ENCODE measurements at regions not wholly inside any gene's neighbourhood (a gene's known extent, or its start where the extent isn't known, plus 50 kb on each side); places are given as distances from the start of the nearest gene placed in this dataset.

- ChIA-PET POLR2A (no interaction called here), CTCF (ENCODE audit: low intra/inter-chr PET ratio, low total read pairs) (no interaction called here)
- no peaks in the 10 kb centered on the region for H4K20me1 ChIP-seq (ENCODE audit: insufficient read depth, low read length)
- no peak for FAIRE-seq
- 14% methylated on average over 5 of the region's 5 CpGs for WGBS (ENCODE audit: low lambda C conversion rate)
- no peak overlapping the region for H3K4me2 ChIP-seq (ENCODE audit: low read depth, low read length)
- H3K9me3 ChIP-seq (ENCODE audit: low read length): peaks cover 6% of the 10 kb centered on the region; the same call in 1 of the 2 replicates
- H3K36me3 ChIP-seq (replicated peaks in 1 of 2; ENCODE audit: control insufficient read depth in 1 of 2, insufficient read depth in 2 of 2, low read length in 2 of 2): no peaks in the 10 kb centered on the region
- in situ Hi-C loops (cut with HindIII; ENCODE audit: extremely low pct_ligation_motif_present, low pct_unique_long_range_greater_than_20kb): no loop called here
- H2AFZ ChIP-seq (ENCODE audit: low read length): no peak overlapping the region
- ATAC-seq: no peak
- DNase-seq (ENCODE audit: low spot score): no peak
- H3K4me3 ChIP-seq (replicated peaks in 1 of 3; ENCODE audit: insufficient read depth in 1 of 3, low read depth in 2 of 3, low read length in 3 of 3): no peak overlapping the region
- no TSS peak for BruUV-seq (replicated peaks)
- intact Hi-C loops (cut with micrococcal nuclease; ENCODE audit: unreplicated experiment): no loop called here
- H3K79me2 ChIP-seq (ENCODE audit: insufficient read depth, low read length): no peaks in the 10 kb centered on the region
- H3K4me1 ChIP-seq (ENCODE audit: insufficient read depth, low read length): no peaks in the 10 kb centered on the region
- TF ChIP-seq MAZ (IDR thresholded peaks at IDR 0.05; ENCODE audit: borderline replicate concordance, low read depth, low read length): no peak
- no peak for TF ChIP-seq MAZ (CRISPR knock-in tag; IDR thresholded peaks at IDR 0.05; ENCODE audit: low read depth)
- no peak for TF ChIP-seq EEA1 (CRISPR knock-in tag; IDR thresholded peaks at IDR 0.05; ENCODE audit: borderline replicate concordance)
- TF ChIP-seq PITX1 (CRISPR knock-in tag; IDR thresholded peaks at IDR 0.05): no peak
- no peak for TF ChIP-seq PHF20 (CRISPR knock-in tag; IDR thresholded peaks at IDR 0.05)
- no peak for TF ChIP-seq IRX3 (CRISPR knock-in tag; IDR thresholded peaks at IDR 0.05; ENCODE audit: borderline replicate concordance, low read depth)
- TF ChIP-seq HMGA1 (CRISPR knock-in tag; conservative IDR thresholded peaks at IDR 0.05): no peak
- no peak for TF ChIP-seq ZBTB34 (CRISPR knock-in tag; IDR thresholded peaks at IDR 0.05)
- TF ChIP-seq MEIS2 (CRISPR knock-in tag; IDR thresholded peaks at IDR 0.05): no peak
- no peak for TF ChIP-seq KMT2B (CRISPR knock-in tag; IDR thresholded peaks at IDR 0.05)
- no peak for TF ChIP-seq ZSCAN12 (CRISPR knock-in tag; IDR thresholded peaks at IDR 0.05)
- no peak overlapping the region for H3K9ac ChIP-seq (ENCODE audit: insufficient read depth, low read depth, low read length)
- peaks cover 3 to 43% of the 10 kb centered on the region in 2 experiments; a peak in 4 of 5 replicates for H3K27me3 ChIP-seq (ENCODE audit: control insufficient read depth in 1 of 2, insufficient read depth in 2 of 2, low read length in 2 of 2)
- no peak overlapping the region for H3K27ac ChIP-seq (ENCODE audit: extremely low read length, insufficient read depth, low read length)
These were observed 214.6 kb downstream of the BRD1 start for GRCh38 chr22:49613108-49613507.

All from HepG2 (cell line).